ENCODE measurements at regions not wholly inside any gene's neighbourhood (a gene's known extent, or its start where the extent isn't known, plus 50 kb on each side); places are given as distances from the start of the nearest gene placed in this dataset.

- Histone ChIP-seq H2AK9ac (replicated peaks; ENCODE audit: low read depth, low read length, poor library complexity) (no peak overlapping the region), H3K4ac (ENCODE audit: low read depth, low read length) (no peak overlapping the region), H2AK5ac (ENCODE audit: low read depth, low read length) (no peak overlapping the region), H3K9ac (ENCODE audit: low read depth, low read length) (no peak overlapping the region), H2BK120ac (ENCODE audit: low read depth, low read length) (no peak overlapping the region), H3K27ac (ENCODE audit: insufficient read depth, low read length) (no peak overlapping the region), H4K91ac (ENCODE audit: insufficient read depth, low read depth, low read length) (no peak overlapping the region), H2BK5ac (ENCODE audit: low read depth, low read length, poor library complexity, severe bottlenecking) (no peak overlapping the region), H3K14ac (replicated peaks; ENCODE audit: low read depth, low read length) (no peak overlapping the region), H2BK15ac (ENCODE audit: low read depth, low read length) (no peak overlapping the region), H3K9me3 (ENCODE audit: control insufficient read depth, insufficient read depth, low read length) (no peaks in the 10 kb centered on the region), H3K4me2 (ENCODE audit: low read depth, low read length) (no peak overlapping the region), H3K23ac (ENCODE audit: low read depth, low read length) (no peak overlapping the region), H4K8ac (ENCODE audit: low read depth in 2 of 2, low read length in 2 of 2) (no peak overlapping the region), H2AFZ (replicated peaks; ENCODE audit: low read length, poor library complexity) (no peak overlapping the region), H3K18ac (ENCODE audit: low read depth, low read length) (no peak overlapping the region), H3K27me3 (ENCODE audit: control insufficient read depth, insufficient read depth, low read length) (no peaks in the 10 kb centered on the region), H3K56ac (ENCODE audit: extremely low read depth, insufficient read depth, low read length) (no peak overlapping the region), H4K5ac (ENCODE audit: low read depth, low read length) (no peak overlapping the region), H3K4me1 (ENCODE audit: control insufficient read depth, insufficient read depth, low read length) (no peaks in the 10 kb centered on the region), H3K9me1 (ENCODE audit: insufficient read depth, low read length) (no peaks in the 10 kb centered on the region), H3K4me3 (ENCODE audit: insufficient read depth, low read depth, low read length) (no peak overlapping the region), H4K20me1 (ENCODE audit: insufficient read depth, low read length) (no peaks in the 10 kb centered on the region), H3K79me1 (ENCODE audit: low read depth in 1 of 2, low read length in 2 of 2) (no peaks in the 10 kb centered on the region), H2BK20ac (ENCODE audit: low read depth, low read length) (no peak overlapping the region), H3K36me3 (ENCODE audit: control insufficient read depth, insufficient read depth, low read length) (no peaks in the 10 kb centered on the region)
- intact Hi-C loops (cut with micrococcal nuclease) (no loop called here), in situ Hi-C loops (cut with MboI; ENCODE audit: low sequenced_read_pairs) (no loop called here), dilution Hi-C loops (cut with HindIII; ENCODE audit: low sequenced_read_pairs, unreplicated experiment) (no loop called here)
- BruUV-seq (replicated peaks), result no TSS peak
- TF ChIP-seq RCOR1 (IDR thresholded peaks at IDR 0.05; ENCODE audit: insufficient replicate concordance, low read length) (no peak), NFE2L2 (IDR thresholded peaks at IDR 0.05; ENCODE audit: low read depth, low read length) (no peak), POLR2A (IDR thresholded peaks at IDR 0.05; ENCODE audit: low read depth, low read length) (no peak), USF2 (IDR thresholded peaks at IDR 0.05; ENCODE audit: low read depth, low read length) (no peak), MAZ (IDR thresholded peaks at IDR 0.05; ENCODE audit: borderline replicate concordance, low read depth, low read length) (no peak), CEBPB (IDR thresholded peaks at IDR 0.05; ENCODE audit: low read depth, low read length) (no peak), FOS (IDR thresholded peaks at IDR 0.05; ENCODE audit: low read depth, low read length) (no peak), MAFK (IDR thresholded peaks at IDR 0.05; ENCODE audit: low read depth, low read length) (no peak), ELK1 (IDR thresholded peaks at IDR 0.05; ENCODE audit: borderline replicate concordance, low read depth, low read length) (no peak), MXI1 (IDR thresholded peaks at IDR 0.05; ENCODE audit: borderline replicate concordance, low read depth, low read length) (no peak)
- DNase-seq, result no peak
- POLR2A ChIA-PET (ENCODE audit: unreplicated experiment), result no interaction called here
- no peak for ATAC-seq (ENCODE audit: low read depth)
- CTCF ChIA-PET, result no interaction called here
- WGBS, 2 experiments (ENCODE audit: extremely low coverage in 2 of 2, insufficient read length in 1 of 2), result no CpG with 5 or more reads among the region's 3 CpGs
These were observed 482.9 kb upstream of the TEX13C start for GRCh38 chrX:124836786-124837185.
